HG03354 (cell line): ENCODE measurements at regions not wholly inside any gene's neighbourhood (a gene's known extent, or its start where the extent isn't known, plus 50 kb on each side); places are given as distances from the start of the nearest gene placed in this dataset.
"Not testable (repeated sequence)": the region's sequence is repeated elsewhere in the genome, so short reads cannot be mapped to it uniquely, and the experiment has no call there.

Source experiments
- ATAC-seq: cut with Tn5 transposase; IDR thresholded peaks from one replicate; pipeline ENCODE4 v1.9.1; 2021; ENCODE audit warnings: mild to moderate bottlenecking; ENCODE audit not compliant: unreplicated experiment, poor library complexity, severe bottlenecking

DNA sequence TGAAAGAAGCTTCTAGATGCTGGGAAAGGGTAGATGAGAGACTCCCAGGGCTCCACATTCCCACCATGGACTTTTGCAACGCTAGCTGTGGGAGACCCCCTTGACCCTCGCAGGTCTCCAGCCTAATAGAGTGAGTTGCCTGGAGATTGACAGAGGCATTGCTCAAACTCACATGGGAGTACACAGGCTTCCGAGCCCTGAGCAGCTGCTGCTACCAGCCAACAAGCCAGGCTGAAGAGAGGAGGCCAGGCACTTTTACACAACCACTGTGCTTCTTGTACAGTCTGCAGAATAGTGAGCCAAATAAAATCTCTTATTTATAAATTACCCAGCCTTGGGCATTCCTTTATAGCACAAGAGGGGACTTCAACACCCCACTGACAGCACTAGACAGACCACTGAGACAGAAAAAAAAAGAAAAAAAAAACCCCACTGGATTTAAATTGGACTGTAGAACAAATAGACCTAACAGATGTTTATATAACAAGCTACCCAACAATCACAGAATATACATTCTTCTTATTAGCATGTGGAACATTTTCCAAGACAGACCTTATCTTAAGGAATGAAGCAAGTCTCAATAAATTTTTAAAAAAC, 146.2 kb downstream of the ZFAND4 start:
- ATAC-seq = no peak

DNA sequence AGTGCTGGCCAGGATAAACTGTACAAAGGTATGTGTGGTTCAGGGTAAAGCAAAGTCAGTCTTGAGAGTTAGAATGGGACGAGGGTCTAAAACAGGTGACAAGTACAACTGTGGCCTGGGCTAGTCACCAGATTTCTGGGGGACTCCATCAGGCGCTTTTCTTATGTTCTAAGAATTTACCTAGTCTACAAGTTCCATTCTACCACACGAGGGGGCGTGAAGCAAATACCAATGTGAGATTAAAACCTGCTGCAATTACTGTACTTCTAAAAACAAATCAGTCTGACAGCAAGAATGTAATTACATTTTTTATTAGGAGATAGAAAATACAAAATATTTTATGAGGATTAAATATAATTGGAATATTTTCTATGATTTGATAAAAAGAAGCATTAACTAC, 146.5 kb downstream of the ALOX5 start:
- ATAC-seq = no peak

- ATAC-seq = no peak
Observed at GRCh38 chr10:45518741-45519140, 144.7 kb downstream of the ALOX5 start.

DNA sequence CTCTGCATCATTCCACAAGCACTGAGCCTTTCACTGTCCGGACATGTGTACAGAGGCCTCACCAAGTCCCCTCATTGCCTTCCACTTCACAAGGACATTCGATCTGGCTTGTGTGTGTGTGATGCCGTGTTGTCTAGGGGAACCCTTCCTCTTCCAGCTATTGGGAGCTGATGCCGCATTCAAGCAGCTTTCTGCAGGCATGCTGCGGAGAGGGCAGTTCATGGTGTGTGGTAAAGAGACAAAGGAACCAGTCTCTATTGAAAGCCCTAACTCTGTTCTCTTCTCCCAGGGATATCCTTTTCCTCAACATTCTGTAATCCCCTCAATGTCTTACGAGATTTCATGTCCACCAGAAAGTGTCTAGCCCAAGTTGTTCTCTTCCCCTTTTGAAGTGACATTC, 141.6 kb downstream of the ALOX5 start:
- ATAC-seq = no peak

DNA sequence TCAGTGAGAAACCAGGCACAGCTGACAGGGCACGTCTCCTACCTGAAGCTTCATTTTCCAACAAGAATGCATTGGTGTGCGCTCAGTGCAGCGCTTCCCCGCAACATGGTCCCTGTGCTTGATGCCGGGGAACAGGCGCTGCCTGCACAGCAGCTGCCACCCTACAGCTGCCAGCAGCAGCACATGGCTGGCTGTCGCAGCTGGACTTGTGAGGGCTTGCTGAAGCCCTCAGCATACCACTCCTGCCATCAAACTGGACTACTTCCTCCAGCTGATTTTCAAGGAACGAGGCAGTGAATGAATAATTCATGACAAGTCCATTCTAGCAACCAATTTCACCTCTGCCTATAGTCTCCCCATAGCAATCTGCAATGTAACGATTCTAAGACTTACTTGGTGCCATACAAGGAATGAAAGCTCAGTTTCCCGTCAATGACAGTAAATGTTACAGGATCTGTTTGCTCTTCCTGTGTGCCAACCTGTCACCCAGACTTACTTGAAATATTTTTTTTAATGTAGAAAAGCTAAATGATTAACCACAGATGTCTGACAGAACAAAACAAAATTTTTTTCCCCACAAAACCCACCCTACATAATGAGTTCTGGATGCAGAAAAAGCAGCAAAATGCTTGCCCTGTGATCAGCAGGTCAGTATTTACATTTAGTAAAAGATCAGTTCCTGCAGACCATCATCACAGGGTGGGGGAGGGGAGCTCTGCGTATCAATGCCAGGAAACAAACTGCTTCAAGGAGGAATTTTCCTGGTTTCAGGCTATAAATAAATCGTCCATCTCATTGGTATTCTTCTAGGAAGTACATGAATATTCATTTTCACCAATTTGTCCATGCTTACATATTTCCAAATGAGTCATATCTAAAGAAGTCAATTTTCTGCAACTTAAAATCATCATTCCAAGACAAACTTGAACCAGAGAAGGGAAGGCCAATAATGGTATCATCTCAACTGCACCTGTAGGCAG, 140.6 kb downstream of the ALOX5 start:
- no peak for ATAC-seq

- ATAC-seq = no peak
Observed at GRCh38 chr10:45513551-45513950, 139.5 kb downstream of the ALOX5 start.

DNA sequence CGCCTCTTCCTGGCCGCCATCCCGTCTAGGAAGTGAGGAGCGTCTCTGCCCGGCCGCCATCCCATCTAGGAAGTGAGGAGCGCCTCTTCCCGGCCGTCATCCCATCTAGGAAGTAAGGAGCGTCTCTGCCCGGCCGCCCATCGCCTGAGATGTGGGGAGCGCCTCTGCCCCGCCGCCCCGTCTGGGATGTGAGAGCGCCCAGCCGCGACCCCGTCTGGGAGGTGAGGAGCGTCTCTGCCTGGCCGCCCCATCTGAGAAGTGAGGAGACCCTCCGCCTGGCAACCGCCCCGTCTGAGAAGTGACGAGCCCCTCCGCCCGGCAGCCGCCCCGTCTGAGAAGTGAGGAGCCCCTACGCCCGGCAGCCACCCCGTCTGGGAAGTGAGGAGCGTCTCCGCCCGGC, 137.9 kb downstream of the ALOX5 start:
- ATAC-seq = not testable (repeated sequence)

DNA sequence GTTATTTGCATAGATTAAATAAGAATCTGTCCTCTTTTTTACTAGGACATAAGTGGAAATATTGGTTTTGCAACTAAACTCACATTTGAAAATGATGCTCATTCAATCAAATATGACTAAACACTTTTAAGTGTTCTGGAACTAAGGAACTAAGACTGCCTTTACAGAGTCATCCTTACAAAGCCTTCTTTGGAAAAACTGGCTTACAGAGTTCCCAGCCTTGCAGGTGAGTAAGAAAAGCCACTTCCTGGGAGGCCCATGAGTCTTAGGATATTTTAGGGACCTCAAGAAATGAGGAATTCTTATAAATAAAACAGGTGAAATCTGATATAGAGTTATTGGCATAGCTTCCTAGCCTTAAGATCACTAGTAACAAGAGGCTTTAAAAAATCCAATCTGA, 135.5 kb downstream of the ALOX5 start:
- no peak for ATAC-seq

DNA sequence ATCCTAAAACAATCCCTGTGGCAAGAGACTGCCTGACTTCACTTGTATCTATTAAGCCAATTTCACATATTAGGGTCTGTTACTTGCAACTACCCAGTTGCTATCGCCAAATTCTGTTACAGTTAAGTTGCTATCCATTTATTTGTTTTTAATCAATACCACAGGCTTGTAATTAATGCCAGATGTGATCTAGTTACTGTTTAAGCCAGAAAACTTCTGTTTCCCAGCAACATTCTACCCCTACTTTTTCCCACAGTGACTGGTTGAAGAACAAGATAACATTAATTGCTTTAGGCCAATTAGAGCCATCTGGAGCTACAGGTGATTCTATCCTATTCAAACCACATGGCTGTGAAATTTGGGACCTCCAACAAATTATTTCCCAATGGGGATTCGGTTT, 131.3 kb downstream of the ALOX5 start:
- ATAC-seq = no peak

DNA sequence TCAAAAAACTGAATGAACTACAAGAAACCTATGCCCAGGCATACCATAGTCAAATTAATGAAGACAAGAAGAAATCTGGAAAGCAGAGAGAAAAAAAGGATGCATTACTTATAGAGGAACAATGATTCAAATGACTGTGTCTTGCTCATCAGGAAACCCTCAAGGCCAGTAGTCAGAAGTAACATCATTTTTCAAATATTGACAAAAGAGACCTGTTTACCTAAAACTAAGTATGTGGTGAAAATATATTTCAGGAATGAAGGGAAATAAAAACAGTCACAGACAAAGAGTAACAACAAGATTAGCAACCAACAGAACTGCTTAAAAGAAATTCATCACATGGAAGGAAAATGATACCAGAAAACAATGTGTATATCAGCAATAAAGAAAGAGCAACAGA, 128.4 kb downstream of the ALOX5 start:
- ATAC-seq = no peak

DNA sequence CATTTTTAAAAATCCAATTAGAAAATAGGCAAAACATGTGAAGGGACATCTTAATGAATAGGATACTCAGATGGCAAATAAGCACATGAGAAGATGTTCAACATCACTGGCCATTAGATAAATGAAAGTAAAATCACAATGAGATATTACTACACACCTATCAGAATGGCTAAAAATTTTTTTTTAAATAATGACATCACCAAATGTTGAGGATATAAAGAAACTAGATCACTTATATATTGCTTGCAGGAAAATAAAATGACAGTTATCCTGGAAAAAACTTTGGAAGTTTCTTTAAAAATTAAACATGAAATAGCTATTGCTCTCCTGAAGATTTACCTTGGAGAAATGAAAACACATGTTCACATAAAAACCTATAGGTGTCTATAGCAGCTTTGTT, 127.8 kb downstream of the ALOX5 start:
- ATAC-seq = no peak

- ATAC-seq = no peak
Observed at GRCh38 chr10:45500798-45501197, 126.8 kb downstream of the ALOX5 start.

DNA sequence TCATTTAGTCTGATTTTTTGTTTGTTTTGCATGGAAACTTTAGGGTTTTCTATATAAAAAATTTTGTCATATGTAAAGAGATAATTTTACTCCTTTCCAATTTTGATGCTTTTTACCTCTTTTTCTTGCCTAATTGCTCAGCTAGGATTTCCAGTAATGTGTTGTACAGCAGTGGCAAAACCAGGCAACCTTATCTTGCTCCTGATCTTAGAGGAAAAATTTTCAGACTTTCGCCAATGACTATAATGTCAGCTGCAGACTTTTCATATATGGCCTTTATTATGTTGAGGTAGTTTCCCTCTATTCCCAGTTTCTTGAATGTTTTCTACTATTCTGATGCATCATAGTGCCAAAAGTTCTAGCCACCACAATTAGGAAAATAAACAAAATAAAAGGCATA, 126.3 kb downstream of the ALOX5 start:
- ATAC-seq = no peak

GRCh38 chr10:45495438-45496152, 121.6 kb downstream of the ALOX5 start:
- ATAC-seq = no peak
